Activated B cell treated with CpG ODN at 0.5 μM for 24 hours (primary cell): ENCODE measurements at regions not wholly inside any gene's neighbourhood (a gene's known extent, or its start where the extent isn't known, plus 50 kb on each side); places are given as distances from the start of the nearest gene placed in this dataset.
"Not testable (repeated sequence)": the region's sequence is repeated elsewhere in the genome, so short reads cannot be mapped to it uniquely, and the experiment has no call there.

Experiments
- ATAC-seq: fragments of 200-7000 bp; cut with Tn5 transposase; one replicate; pipeline ENCODE4 v1.10.0; 2021; ENCODE audit warnings: low read depth, mild to moderate bottlenecking, moderate library complexity
- CTCF ChIA-PET: fragments of 350-600 bp; sonication (Branson Sonifier 250); formaldehyde crosslinking; loops from one replicate; lab custom pipeline; 2021; ENCODE audit warnings: antibody characterized with exemption; lab: Charles Lee
- POLR2A ChIA-PET: fragments of 350-600 bp; sonication (Branson Sonifier 250); formaldehyde crosslinking; loops from one replicate; lab custom pipeline; 2021; ENCODE audit warnings: antibody characterized with exemption; lab: Charles Lee
- DNase-seq: peaks from one replicate; pipeline ENCODE4 v3.0.0; 2022
- H3K27ac Mint-ChIP-seq: one replicate; pipeline ENCODE4 v1.8.0; 2020; ENCODE audit warnings: mixed read lengths
- H3K27me3 Mint-ChIP-seq: one replicate; pipeline ENCODE4 v1.8.0; 2021; ENCODE audit warnings: mixed read lengths
- H3K36me3 Mint-ChIP-seq: one replicate; pipeline ENCODE4 v1.8.0; 2021; ENCODE audit warnings: low read depth, mixed read lengths
- H3K4me1 Mint-ChIP-seq: one replicate; pipeline ENCODE4 v1.8.0; 2021; ENCODE audit warnings: mixed read lengths
- H3K4me3 Mint-ChIP-seq: one replicate; pipeline ENCODE4 v1.8.0; 2020; ENCODE audit warnings: mild to moderate bottlenecking, mixed read lengths
- H3K9me3 Mint-ChIP-seq: one replicate; pipeline ENCODE4 v1.8.0; 2020; ENCODE audit warnings: mixed read lengths
- CTCF ChIP-seq: fragments of 200-600 bp; IDR thresholded peaks from one replicate; pipeline ENCODE4 v1.8.0; 2022; ENCODE audit warnings: antibody characterized with exemption, mild to moderate bottlenecking
- intact Hi-C: fragments of 100-400 bp; cut with micrococcal nuclease; formaldehyde crosslinking; loops from one replicate; pipeline ENCODE4 v1.15.1; 2024

- ATAC-seq (no peak), DNase-seq (no peak)
- Mint-ChIP-seq H3K27ac (no peak overlapping the region), H3K9me3 (no peaks in the 10 kb centered on the region), H3K36me3 (no peaks in the 10 kb centered on the region), H3K27me3 (peaks cover 17% of the 10 kb centered on the region), H3K4me1 (no peaks in the 10 kb centered on the region), H3K4me3 (no peak overlapping the region)
- CTCF ChIA-PET: no interaction called here
- POLR2A ChIA-PET: no interaction called here
- no peak for TF ChIP-seq CTCF
- intact Hi-C loops: no loop called here
Measured at GRCh38 chr20:59482351-59483187, 121.8 kb upstream of the PHACTR3 start.

- DNase-seq (no peak), ATAC-seq (no peak)
- intact Hi-C loops: no loop called here
- no peak for TF ChIP-seq CTCF
- Mint-ChIP-seq H3K27me3 (peaks cover 17% of the 10 kb centered on the region), H3K36me3 (no peaks in the 10 kb centered on the region), H3K4me1 (no peaks in the 10 kb centered on the region), H3K27ac (no peak overlapping the region), H3K9me3 (no peaks in the 10 kb centered on the region), H3K4me3 (no peak overlapping the region)
- ChIA-PET CTCF (no interaction called here), POLR2A (no interaction called here)
Measured at GRCh38 chr20:59483481-59483880, 120.9 kb upstream of the PHACTR3 start.

GRCh38 chr20:59484228-59484627 lies 120.1 kb upstream of the PHACTR3 start:
- intact Hi-C loops: no loop called here
- ChIA-PET POLR2A (no interaction called here), CTCF (no interaction called here)
- no peak overlapping the region for H3K4me3 Mint-ChIP-seq
- DNase-seq (no peak), ATAC-seq (no peak)
- H3K27me3 Mint-ChIP-seq: peaks cover 17% of the 10 kb centered on the region
- H3K9me3 Mint-ChIP-seq: no peaks in the 10 kb centered on the region
- no peaks in the 10 kb centered on the region for H3K4me1 Mint-ChIP-seq
- H3K36me3 Mint-ChIP-seq: no peaks in the 10 kb centered on the region
- no peak for TF ChIP-seq CTCF
- H3K27ac Mint-ChIP-seq: no peak overlapping the region

- DNase-seq (no peak), ATAC-seq (no peak)
- H3K4me1 Mint-ChIP-seq: no peaks in the 10 kb centered on the region
- no peak overlapping the region for H3K27ac Mint-ChIP-seq
- H3K4me3 Mint-ChIP-seq: no peak overlapping the region
- peaks cover 13% of the 10 kb centered on the region for H3K27me3 Mint-ChIP-seq
- intact Hi-C loops: no loop called here
- ChIA-PET CTCF (no interaction called here), POLR2A (no interaction called here)
- no peaks in the 10 kb centered on the region for H3K9me3 Mint-ChIP-seq
- TF ChIP-seq CTCF: no peak
- no peaks in the 10 kb centered on the region for H3K36me3 Mint-ChIP-seq
Measured at GRCh38 chr20:59485576-59486454, 118.5 kb upstream of the PHACTR3 start.

GRCh38 chr20:59488459-59488858 lies 115.9 kb upstream of the PHACTR3 start:
- H3K36me3 Mint-ChIP-seq, CTCF ChIA-PET, H3K4me3 Mint-ChIP-seq, POLR2A ChIA-PET, ATAC-seq, intact Hi-C loops, H3K9me3 Mint-ChIP-seq, H3K4me1 Mint-ChIP-seq, H3K27me3 Mint-ChIP-seq, H3K27ac Mint-ChIP-seq, DNase-seq: not testable (repeated sequence)

GRCh38 chr20:59490196-59491004 lies 113.9 kb upstream of the PHACTR3 start:
- H3K27me3 Mint-ChIP-seq, CTCF ChIA-PET: not testable (repeated sequence)

More at GRCh38 chr20:59490196-59491004, 113.9 kb upstream of the PHACTR3 start:
- intact Hi-C loops, ATAC-seq, H3K4me3 Mint-ChIP-seq, H3K27ac Mint-ChIP-seq, POLR2A ChIA-PET, DNase-seq, H3K9me3 Mint-ChIP-seq, H3K36me3 Mint-ChIP-seq, H3K4me1 Mint-ChIP-seq: not testable (repeated sequence)
